ENCODE measurements at regions not wholly inside any gene's neighbourhood (a gene's known extent, or its start where the extent isn't known, plus 50 kb on each side); places are given as distances from the start of the nearest gene placed in this dataset.

DNA sequence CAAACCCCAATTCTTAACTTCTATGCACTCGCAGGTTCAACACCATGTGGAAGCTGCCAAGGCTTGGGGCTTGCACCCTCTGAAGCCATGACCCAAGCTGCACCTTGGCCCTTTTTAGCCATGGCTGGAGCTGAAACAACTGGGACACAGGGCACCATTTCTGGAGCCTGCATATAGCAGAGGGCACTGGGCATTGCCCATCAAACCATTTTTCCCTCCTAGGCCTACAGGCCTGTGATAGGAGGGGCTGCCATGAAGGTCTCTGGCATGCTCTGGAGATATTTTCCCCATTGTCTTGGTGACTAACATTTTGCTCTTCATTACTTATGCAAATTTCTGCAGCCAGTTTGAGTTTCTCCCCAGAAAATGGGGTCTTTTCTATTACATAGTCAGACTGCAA is 484.7 kb downstream of the EPHA7 start:
- no peak for DNase-seq

DNA sequence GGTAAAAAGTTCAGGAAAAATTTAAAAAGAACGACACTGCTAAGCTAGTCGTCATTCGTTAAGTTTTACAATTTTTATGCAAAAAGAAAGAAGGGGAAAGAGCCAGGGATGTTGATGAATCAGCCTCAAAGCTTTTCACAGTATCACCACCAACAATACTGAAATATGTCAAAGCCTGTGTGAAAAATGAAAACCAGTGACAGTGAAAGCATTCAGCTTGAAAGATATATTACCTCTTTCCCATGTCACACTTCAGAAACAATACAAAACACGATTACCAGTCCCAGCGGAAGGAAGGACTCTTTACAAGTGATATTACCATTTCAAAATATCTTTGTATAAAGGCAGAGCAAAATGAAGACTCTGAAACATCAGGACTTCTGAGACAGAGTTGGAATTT is 489.2 kb downstream of the EPHA7 start:
- DNase-seq, result no peak

DNA sequence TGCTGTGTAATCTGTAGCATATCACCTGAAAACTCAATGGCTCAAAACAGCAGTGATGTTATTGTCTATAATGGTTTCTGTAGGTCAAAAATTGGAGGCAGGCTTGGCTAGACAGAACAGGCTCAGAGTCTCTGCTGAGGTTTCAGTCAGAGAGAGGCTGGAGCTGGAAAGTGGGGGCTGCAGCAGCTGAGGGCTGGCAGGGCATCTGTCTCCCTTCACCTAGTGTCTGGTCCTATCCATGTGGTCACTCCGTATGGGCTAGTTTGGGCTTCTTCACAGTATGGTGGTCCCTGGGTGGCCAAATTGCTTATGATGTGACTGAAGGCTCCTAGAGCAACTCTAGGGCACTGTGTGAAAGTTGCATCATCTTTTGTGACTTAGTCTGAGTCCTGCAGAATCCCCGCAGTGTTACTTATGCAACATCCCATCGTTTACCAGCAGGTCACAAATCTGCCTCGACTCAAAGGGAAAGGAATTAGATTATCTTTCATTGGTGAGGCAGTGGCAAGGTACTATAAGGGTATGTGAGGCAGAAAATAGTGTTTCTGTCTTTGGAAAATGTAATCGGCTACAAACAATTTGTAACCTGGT is 497.0 kb downstream of the EPHA7 start:
- no peak for DNase-seq

DNA sequence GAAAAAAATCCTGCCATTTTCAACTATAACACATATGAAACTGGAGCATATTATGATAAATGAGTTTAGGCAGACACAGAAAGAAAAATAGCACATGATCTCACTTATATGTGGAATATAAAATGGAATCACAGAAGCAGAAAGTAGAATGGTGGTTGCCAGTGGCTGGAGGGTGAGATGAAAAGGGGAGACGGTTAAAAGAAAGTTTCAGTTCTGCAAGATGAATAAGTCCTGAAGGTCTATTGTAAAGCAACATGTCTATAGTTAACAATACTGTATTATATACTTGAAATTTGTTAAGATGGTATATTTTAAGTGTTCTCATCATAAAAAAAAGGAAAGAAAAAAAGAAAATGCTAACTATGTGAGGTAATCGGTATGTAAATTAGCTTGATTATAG is 503.9 kb downstream of the EPHA7 start:
- no peak for DNase-seq

DNA sequence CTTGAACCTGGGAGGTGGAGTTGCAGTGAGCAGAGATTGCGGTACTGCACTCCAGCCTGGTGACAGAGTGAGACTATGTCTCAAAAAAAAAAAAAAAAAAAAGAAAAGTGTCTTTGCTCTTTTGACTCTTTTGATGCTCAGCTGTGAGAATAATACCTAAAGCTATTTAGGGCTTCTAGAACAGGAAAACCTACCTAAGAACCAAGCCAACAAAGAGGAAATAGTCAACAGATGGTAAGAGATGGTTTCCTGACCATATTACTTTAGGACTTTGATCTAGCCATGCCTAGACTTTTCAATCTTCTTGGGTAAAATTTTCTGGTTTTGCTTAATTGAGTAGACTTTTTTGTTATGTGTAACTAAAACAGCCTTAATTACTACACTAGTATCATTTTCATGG is 508.1 kb downstream of the EPHA7 start:
- no peak for DNase-seq

DNA sequence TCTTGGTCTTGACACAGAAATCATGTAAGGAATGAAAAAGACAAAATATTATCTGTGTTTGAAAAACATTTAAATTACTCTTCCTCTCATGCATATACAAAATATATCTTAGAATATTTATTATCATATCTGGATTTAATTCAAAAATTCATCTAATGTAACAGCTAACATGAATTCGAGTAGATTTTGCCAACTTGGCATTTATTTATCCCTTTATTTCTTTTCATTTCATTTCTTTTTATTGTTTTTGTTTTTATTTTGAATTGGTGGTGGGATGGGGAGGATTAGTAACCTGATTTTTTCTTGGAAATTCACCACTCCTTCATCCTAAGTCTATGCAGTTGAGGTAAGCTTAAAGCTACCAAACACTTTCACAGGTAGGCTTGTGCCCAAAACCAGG is 508.7 kb downstream of the EPHA7 start:
- no peak for DNase-seq

DNA sequence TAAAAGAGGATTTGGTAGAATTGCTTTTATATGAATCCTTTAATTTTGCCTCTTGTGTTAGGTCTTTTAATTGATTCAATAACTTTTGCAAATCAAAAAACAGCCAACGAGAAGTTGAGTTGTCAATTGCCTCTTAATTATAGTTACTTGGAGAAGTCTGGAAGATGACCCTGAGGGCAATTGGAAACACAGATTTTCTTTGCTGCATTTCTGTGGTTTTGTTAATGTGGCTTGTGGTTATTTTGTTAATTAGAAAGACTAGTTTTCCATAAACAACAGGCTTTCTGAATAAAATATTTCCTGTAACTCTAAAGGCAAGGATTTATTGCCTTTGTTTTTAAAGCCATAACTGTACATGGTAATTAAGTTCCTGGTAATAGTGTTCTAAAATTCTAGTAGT is 513.0 kb downstream of the EPHA7 start:
- no peak for DNase-seq

DNA sequence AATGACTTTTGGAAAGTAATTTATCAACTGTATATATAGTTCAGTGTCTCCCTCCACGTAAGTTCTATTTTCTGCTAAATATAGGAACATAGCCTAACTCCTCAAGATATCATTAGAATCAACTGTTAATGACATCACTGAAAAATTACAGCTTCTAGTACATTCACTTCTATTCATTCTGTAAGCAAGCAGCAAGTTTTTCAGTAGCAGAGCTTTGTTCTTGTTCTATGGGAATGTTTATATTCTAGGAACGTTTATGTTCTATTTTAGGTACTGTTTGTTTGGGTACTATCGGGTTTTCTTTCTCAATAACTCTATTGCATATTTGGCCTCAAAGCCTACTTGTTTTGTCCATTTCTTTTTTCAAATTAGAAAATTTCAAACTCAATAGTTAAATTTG is 525.6 kb downstream of the EPHA7 start:
- no peak for DNase-seq

DNA sequence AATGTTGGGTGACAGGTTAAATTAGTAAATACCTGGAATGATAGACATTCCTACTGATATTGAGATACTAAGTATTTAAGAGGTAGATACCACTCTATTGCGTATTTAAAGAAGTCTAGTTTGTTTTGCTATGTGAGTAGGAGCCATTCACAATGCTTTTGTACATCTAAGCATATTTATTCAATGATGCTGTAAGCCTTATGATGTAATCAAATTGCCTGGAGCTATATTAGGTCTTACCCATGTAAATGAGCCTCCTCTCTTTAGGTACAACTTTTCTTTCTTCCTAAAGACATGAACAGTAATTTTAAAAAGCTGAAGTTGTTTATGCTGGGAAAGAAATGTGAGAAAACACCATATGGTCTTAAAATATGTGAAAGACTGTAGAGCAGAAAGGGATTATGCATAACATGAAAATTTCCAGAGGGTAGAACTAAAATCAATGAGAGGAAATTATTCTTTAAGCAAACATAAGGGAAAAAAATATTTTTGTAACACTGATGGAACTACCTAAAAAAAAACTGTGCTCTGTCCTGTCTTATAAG is 526.7 kb downstream of the EPHA7 start:
- no peak for DNase-seq

DNA sequence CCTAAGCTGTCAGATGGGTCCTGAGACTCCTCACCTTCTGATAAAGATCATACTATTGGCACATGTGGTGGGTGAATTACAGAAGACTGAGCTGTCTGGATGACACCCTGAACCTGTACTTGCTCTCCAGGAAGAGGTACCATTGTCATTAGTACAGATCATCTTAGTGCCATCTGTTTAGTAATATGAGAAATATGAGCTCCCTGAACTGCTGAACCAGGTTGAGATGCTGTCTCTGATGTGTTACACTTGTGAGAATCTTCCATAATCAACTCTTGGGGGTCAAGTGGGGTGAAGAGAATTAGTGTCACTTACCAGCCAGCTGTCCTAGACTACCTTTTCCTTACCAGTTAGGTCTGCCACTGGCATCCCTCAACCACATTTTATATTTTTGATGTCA is 531.0 kb downstream of the EPHA7 start:
- no peak for DNase-seq

DNA sequence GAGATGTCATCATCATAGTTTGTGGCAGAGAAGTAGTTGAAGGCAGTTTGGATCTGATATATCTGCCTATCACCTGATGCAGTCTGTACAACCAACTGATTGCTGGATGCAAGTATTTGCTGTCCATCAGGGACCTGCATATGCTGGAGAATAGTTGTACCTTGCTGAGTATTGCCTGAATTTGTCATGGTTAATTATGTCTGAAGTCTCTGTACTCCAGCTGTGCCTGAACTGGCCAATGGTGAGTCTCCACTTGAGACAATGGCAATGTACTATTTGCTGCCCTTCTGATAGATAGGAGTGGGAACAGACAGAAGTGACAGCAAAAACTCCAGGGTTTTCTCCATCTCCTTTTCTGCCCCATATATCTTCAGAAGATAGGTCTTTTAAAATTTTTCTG is 531.5 kb downstream of the EPHA7 start:
- DNase-seq, result no peak

DNA sequence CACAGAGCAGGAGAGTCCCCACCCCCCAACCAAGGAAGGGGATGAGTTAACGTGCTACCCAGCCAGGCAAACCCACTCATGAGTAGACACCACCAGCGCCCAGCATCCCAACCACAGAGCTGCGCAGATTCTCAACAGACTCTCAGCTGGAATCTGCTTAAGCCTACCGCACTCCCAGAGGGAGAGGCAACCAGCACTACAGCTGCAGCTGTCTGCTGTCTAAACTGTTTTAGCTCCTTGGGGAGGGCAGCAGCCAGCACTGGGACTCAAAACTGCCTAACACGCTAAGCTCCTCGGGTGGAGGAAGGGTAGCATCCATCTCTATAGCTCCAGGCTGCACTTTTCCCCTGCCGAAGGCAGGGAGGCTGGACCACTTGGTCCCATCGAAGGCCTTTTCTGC is 539.8 kb downstream of the EPHA7 start:
- no peak for DNase-seq

DNA sequence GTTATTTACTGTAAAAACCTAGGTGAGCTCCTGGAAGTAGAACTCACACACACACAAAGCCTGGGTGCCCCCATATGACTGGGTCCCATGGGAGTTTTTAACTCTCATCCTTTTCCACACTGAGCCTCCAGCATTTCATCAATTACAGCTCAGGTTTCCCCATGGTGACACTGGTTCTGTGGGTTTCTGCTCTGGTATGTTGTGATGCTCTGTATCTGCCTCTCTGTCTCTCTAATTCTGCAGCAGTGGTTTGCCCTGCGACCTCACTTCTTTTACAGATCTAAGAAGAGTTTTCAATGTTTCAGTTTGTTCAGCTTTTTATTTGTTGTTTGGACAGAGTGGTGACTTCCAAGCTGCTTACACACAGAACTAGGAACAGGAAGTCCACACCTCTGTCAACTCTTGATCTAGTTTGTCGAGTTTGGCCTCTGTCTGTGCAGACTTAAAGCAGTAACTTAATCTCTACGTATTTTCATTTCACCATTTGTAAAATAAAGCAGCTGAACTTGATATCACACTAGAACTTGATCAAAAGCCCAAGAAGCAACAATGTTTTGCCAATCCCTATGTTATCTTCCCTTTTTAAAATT is 554.3 kb downstream of the EPHA7 start:
- no peak for DNase-seq

DNA sequence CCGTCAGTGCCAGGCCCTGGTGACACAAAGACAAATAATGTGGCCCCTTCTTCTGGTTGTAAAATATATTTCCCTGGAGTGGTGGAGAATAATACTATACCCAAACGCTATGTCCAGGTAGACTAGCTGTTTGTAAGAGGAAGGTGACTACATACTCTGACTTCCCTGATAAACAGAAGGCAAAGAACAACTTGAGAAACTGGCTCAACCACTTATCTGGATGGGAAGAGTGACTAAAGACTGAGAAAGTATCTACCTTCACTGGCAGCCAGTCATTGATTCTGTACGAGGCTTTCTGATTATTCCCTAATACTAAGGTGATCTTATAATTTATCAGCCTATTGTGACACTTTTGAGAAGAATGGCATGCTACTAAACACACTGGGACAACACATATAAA is 569.7 kb downstream of the EPHA7 start:
- no peak for DNase-seq

DNA sequence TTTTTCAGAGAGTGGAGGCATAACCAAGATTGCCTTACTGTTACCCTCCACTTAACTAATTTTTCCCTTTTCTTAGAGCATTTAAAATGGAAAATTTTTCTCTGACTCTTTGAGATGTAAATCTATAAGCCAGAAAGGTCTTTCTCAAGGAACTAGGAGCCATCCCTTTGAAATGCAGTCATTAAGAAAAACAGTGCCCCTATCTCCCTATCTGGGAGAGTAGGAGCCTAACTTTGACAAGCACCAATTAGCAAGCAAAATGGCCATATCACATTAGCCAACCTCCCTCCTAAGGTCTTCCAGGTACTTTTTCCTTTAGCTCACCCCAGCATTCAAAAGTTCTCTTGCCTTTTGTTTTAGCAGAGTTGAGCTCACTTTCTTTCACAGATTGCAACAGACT is 570.5 kb downstream of the EPHA7 start:
- no peak for DNase-seq

DNA sequence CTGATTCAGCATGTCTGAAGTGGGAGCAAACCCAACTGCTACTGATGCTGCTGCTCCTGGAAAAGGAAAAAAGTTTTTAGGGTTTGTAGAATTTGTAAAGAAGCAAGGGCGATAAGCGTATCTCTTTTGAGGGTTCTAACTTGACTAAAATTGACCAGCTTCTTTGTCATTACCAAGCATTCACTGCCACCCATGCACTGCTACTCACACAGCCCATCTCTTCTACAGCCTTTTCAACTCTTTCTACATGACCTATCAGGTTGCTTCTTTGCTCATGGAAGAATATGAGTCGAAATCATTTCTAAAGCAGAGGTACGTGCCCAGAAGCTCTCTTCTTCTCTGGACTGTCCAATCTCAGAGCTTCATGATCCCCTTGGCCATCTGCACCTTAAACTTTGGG is 570.9 kb downstream of the EPHA7 start:
- no peak for DNase-seq

DNA sequence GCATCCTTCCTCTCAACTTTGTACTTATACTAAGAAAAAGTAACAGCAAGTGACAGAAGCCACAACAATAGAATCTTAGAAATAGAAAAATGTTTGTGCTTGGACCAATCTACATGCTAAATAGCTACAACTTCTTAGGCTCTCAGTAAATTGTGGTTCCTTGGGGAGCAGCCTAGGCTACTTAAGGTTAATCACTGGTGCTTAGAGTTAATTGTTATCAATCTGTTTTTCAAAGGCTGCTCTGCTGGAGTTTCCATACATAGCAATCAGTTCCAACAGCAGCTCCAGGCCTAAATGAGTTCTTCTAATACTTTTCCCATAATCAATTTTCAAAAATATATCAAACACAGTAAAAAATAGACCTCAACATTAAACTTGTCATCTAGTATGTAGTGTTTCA is 571.4 kb downstream of the EPHA7 start:
- no peak for DNase-seq

DNA sequence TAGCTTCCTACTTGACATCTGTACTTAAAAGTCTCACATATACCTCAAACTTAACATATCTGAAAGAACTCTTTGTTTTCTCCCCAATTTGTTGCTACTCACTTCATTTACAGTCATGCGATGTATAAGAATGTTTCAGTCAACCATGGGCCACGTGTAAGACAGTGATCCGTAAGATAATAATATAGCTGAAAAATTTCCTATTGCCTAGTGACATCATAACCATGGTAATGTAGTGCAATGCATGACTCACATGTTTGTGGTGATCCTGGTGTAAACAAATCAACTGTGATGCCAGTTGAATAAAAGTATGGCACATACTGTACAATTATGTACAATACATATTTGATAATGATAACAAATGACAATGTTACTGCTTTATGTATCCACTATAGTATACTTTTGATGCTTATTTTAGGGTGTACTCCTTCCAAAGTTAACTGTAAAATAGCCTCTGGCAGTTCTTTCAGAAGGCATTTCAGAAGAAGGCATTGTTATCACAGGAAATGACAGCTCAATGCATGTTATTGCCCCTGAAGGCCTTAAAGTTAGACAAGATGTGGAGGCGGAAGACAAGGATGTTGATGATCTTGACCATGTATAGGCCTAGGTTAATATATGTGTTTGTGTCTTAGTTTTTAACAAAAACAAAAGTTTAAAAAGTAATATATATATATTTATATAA is 579.0 kb downstream of the EPHA7 start:
- DNase-seq, result no peak

DNA sequence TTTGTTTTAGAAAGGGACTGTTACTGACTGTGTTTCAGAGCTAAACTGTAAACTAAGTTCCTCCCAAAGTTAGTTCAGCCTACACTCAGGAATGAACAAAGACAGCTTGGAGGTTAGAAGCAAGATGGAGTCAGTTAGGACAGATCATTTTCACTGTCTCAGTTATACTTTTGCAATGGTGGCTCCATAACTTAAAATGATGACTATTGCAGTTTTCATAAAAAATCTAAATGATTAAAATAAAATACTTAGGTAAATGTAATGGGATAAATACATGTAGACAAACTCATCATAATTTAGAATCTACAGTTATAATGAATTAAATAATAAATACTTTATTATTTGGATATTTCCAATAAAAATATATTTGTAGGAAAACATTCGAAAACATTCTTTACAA is 590.6 kb downstream of the EPHA7 start:
- no peak for DNase-seq

DNA sequence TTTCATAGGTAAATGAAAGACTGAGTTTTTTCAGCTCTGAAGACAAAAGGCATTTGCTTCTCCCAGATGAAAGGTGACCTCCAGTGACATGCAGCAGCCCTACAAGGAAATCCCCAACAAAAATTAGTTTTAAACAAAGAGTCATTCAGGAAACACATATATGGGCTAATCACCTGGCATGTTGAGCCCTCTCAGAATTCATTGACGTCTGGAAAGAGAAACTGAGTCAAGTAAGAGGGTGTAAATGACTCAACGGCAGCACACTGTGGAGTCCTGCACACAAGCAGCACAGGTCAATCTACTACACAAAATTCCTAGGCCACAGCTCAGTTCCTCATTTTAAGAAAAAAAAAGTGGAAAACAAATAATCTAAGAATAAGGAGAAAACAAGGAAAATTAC is 592.3 kb downstream of the EPHA7 start:
- DNase-seq, result no peak

DNA sequence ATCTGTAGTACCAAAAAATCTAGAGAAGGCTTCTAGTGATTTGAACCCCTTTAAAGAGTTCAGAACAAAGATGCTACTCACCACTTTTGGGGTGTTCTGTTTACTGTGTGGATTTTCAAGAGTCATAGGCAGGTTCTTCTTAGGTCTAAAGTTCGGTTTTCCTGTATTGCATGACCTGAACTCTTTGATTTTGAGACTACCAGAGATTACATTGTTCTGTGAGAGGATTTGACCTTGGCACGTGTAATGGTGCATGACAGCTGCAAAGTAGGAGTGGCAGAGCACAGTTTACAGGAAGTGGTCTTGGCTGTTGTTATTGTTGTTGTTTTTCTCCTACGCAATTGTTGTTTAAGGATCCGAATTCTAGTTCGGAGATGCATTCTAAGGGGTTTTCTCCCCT is 592.7 kb downstream of the EPHA7 start:
- DNase-seq, result no peak

DNA sequence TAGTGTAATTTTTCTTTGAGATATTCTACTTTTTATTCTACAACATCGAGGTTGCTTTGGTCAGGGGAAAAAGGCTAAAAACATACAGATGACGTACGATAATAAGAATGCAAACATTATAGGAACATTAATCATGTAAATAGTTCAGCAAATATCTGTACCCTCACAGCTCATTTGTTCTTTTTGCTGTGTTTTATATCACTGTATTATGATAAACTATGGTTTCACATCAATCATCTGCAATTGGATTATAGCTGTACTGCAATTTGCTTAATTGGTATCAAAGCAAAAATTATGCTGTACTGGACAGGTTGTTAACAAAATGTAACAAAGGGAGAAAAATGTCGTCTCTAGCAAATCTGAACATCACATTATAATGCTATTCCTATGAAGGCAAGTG is 597.1 kb downstream of the EPHA7 start:
- no peak for DNase-seq

DNA sequence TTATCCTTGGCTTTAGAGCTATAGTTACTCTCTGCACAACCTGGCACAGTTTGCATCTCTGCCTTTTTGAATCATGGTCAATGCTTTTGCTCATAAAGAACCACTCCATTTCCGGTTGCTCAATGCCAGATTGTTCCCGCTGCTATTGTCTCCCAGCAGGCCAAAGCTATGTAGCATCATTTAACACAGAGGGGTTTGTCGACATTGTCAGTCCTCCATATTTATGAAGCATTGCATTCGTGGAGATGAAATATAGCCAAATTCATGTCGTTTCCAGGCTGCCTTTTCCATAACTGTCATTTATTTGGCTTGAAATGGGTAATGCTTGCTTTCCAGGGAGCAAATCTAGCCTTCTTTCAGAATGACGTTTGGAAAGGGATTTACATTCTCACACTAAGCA is 598.8 kb downstream of the EPHA7 start:
- no peak for DNase-seq

DNA sequence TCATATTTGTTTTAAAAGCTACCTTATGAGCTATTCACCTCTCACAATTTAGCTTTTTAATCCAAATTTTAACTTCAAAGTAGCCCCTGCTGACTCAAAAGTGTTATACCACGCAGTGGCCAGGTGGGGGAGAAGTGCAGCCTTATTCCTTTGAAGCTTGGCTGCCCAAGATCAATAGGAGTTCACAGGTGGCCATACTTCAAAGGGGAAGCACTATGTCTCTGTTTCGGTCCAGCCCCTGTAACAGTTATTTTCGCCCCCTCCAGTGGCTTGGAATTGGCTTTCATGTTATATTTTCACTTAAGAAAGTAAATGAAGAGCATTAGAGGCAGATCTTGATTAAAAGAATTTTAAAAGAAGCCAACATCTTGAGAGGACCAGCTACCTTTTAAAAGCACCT is 608.4 kb downstream of the EPHA7 start:
- DNase-seq, result no peak

DNA sequence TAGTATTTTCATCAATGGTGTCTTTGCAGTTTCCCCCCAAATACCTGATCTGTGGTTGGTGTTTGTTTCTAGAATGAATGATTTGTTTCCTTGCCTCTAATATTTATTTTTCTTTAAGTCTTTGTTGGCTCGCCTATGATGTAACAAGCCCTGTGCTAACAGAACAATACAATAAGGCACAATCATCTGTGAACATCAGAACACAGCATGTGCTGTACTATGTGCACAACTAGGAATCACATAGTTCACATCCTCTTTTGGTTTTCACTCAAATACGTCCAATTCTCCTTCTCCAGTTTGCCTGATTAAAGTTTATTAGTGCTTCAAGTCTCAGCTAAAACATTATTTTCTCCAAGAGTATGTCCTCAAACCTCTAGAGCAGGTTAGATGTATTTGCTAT is 613.1 kb downstream of the EPHA7 start:
- no peak for DNase-seq
